ENCODE measurements at regions not wholly inside any gene's neighbourhood (a gene's known extent, or its start where the extent isn't known, plus 50 kb on each side); places are given as distances from the start of the nearest gene placed in this dataset.

DNA sequence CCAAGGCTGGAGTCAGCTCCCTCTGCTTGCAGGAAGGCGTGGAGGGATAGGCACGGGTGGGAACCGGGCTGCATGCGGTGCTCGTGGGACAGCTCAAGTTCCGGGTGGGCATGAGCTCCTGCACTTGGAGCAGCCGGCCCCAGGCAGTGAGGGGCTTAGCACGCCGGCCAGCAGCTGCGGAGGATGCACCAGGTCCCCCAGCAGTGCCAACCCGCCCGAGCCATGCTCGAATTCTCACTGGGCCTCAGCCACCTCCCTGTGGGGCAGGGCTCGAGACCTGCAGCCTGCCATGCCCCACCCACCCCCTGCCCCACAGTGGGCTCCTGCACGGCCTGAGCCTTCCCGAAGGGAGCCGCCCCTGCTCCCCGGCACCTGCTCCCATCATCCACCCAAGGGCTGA lies 1501.8 kb downstream of the AACS start:
- DNase-seq (ENCODE audit: low read depth in 1 of 2, low spot score in 1 of 2), result no peak
- TF ChIP-seq, protein P1, sequence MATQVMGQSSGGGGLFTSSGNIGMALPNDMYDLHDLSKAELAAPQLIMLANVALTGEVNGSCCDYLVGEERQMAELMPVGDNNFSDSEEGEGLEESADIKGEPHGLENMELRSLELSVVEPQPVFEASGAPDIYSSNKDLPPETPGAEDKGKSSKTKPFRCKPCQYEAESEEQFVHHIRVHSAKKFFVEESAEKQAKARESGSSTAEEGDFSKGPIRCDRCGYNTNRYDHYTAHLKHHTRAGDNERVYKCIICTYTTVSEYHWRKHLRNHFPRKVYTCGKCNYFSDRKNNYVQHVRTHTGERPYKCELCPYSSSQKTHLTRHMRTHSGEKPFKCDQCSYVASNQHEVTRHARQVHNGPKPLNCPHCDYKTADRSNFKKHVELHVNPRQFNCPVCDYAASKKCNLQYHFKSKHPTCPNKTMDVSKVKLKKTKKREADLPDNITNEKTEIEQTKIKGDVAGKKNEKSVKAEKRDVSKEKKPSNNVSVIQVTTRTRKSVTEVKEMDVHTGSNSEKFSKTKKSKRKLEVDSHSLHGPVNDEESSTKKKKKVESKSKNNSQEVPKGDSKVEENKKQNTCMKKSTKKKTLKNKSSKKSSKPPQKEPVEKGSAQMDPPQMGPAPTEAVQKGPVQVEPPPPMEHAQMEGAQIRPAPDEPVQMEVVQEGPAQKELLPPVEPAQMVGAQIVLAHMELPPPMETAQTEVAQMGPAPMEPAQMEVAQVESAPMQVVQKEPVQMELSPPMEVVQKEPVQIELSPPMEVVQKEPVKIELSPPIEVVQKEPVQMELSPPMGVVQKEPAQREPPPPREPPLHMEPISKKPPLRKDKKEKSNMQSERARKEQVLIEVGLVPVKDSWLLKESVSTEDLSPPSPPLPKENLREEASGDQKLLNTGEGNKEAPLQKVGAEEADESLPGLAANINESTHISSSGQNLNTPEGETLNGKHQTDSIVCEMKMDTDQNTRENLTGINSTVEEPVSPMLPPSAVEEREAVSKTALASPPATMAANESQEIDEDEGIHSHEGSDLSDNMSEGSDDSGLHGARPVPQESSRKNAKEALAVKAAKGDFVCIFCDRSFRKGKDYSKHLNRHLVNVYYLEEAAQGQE (IDR thresholded peaks at IDR 0.05; ENCODE audit: insufficient replicate concordance, low read depth), result no peak
- no peak for TF ChIP-seq SPI1 (IDR thresholded peaks at IDR 0.05; ENCODE audit: borderline replicate concordance, low read depth)
- H3K27me3 ChIP-seq (ENCODE audit: insufficient read depth, poor library complexity, severe bottlenecking), result no peaks in the 10 kb centered on the region
- H3K4me3 ChIP-seq (replicated peaks; ENCODE audit: insufficient read depth, low read length), result no peak overlapping the region
- no peak overlapping the region for H3K27ac ChIP-seq (replicated peaks)

DNA sequence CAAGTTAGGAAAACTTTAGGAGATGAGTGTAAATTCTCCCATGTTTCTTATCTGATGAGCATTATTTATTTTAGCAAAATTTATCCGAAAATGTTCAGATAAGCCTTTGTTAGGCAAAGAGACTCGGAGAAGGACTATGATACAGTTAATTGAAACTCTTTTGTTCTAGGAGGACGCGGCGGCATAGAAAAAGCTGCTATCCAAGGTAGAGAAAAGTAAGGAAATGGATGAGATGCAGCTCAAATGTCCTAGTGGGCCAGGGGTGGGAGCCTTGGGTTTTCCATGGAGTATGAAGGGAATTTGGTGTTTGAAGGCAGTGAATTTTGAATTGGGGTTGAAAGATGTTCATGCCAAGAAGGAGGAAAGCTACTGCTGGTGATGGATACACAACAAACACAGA lies 1504.5 kb downstream of the AACS start:
- TF ChIP-seq, protein P1 (IDR thresholded peaks at IDR 0.05; ENCODE audit: insufficient replicate concordance, low read depth), result no peak
- TF ChIP-seq SPI1 (IDR thresholded peaks at IDR 0.05; ENCODE audit: borderline replicate concordance, low read depth), result no peak
- no peak for TF ChIP-seq GABPA (IDR thresholded peaks at IDR 0.05; ENCODE audit: low read depth)
- TF ChIP-seq, protein P2, sequence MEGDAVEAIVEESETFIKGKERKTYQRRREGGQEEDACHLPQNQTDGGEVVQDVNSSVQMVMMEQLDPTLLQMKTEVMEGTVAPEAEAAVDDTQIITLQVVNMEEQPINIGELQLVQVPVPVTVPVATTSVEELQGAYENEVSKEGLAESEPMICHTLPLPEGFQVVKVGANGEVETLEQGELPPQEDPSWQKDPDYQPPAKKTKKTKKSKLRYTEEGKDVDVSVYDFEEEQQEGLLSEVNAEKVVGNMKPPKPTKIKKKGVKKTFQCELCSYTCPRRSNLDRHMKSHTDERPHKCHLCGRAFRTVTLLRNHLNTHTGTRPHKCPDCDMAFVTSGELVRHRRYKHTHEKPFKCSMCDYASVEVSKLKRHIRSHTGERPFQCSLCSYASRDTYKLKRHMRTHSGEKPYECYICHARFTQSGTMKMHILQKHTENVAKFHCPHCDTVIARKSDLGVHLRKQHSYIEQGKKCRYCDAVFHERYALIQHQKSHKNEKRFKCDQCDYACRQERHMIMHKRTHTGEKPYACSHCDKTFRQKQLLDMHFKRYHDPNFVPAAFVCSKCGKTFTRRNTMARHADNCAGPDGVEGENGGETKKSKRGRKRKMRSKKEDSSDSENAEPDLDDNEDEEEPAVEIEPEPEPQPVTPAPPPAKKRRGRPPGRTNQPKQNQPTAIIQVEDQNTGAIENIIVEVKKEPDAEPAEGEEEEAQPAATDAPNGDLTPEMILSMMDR (IDR thresholded peaks at IDR 0.05; ENCODE audit: insufficient read depth, low read length), result no peak
- TF ChIP-seq POLR2AphosphoS5 (IDR thresholded peaks at IDR 0.05; ENCODE audit: low read depth), result no peak
- DNase-seq (ENCODE audit: low read depth in 1 of 2, low spot score in 1 of 2), result no peak
- Histone ChIP-seq H3K27me3 (ENCODE audit: insufficient read depth, poor library complexity, severe bottlenecking) (no peaks in the 10 kb centered on the region), H3K4me3 (replicated peaks; ENCODE audit: insufficient read depth, low read length) (no peak overlapping the region), H3K27ac (replicated peaks) (no peak overlapping the region)

DNA sequence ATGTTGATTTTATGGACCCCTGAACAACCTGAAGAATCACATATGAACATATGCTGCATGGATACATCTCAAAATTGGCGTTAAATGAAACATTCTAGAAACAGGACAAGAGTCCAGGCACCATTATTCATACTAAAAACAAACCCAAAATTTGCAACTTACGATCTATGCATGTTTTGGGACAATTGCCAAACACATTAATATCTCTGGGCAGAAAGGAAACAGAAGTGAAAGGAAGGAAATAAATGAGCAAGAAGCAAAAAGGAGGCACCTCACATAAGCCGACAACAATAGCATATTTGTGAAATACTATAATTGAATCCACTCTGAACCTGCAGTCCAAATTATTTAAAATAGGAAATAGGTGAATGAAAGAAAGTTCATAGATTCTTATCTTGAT lies 1505.3 kb downstream of the AACS start:
- no peak overlapping the region for H3K27ac ChIP-seq (replicated peaks)
- no peaks in the 10 kb centered on the region for H3K27me3 ChIP-seq (ENCODE audit: insufficient read depth, poor library complexity, severe bottlenecking)
- no peak for DNase-seq (ENCODE audit: low read depth in 1 of 2, low spot score in 1 of 2)
- no peak overlapping the region for H3K4me3 ChIP-seq (replicated peaks; ENCODE audit: insufficient read depth, low read length)
- TF ChIP-seq POLR2AphosphoS5 (IDR thresholded peaks at IDR 0.05; ENCODE audit: low read depth) (no peak), SPI1 (IDR thresholded peaks at IDR 0.05; ENCODE audit: borderline replicate concordance, low read depth) (no peak), GABPA (IDR thresholded peaks at IDR 0.05; ENCODE audit: low read depth) (no peak)
- TF ChIP-seq, protein P2 (IDR thresholded peaks at IDR 0.05; ENCODE audit: insufficient read depth, low read length), result no peak
- TF ChIP-seq, protein P1 (IDR thresholded peaks at IDR 0.05; ENCODE audit: insufficient replicate concordance, low read depth), result no peak

DNA sequence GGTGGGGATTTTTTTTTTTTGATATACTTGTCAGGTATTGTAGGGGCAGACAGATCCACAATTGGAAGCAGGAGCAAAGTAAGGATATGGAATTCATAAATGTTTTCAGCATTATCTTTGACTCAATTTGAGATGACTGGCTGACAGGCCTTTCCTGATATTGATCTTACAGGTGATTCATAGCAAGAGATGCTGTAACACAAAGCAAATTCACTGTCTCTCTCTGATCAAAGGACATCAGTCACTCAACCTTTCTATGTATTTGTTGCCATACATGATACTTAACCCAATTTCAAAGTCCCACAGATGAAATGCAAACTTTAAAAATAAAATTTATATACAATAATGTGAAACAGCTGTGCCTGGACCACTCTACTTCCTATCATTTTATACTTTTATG lies 1506.9 kb downstream of the AACS start:
- no peak for DNase-seq (ENCODE audit: low read depth in 1 of 2, low spot score in 1 of 2)
- Histone ChIP-seq H3K27me3 (ENCODE audit: insufficient read depth, poor library complexity, severe bottlenecking) (no peaks in the 10 kb centered on the region), H3K4me3 (replicated peaks; ENCODE audit: insufficient read depth, low read length) (no peak overlapping the region), H3K27ac (replicated peaks) (no peak overlapping the region)
- TF ChIP-seq, protein P1 (IDR thresholded peaks at IDR 0.05; ENCODE audit: insufficient replicate concordance, low read depth), result no peak
- TF ChIP-seq GABPA (IDR thresholded peaks at IDR 0.05; ENCODE audit: low read depth) (no peak), SPI1 (IDR thresholded peaks at IDR 0.05; ENCODE audit: borderline replicate concordance, low read depth) (no peak), POLR2AphosphoS5 (IDR thresholded peaks at IDR 0.05; ENCODE audit: low read depth) (no peak)
- TF ChIP-seq, protein P2 (IDR thresholded peaks at IDR 0.05; ENCODE audit: insufficient read depth, low read length), result no peak

Data from HL-60 (cell line).